ENCODE measurements at regions not wholly inside any gene's neighbourhood (a gene's known extent, or its start where the extent isn't known, plus 50 kb on each side); places are given as distances from the start of the nearest gene placed in this dataset.
"Not testable (repeated sequence)": the region's sequence is repeated elsewhere in the genome, so short reads cannot be mapped to it uniquely, and the experiment has no call there.

GRCh38 chr6:100295172-100295571 is 169.5 kb downstream of the SIM1 start:
- not testable (repeated sequence) for H2BK120ac ChIP-seq (ENCODE audit: low read depth, low read length); H3K4me1 ChIP-seq (ENCODE audit: control insufficient read depth in 2 of 2, insufficient read depth in 1 of 2, low read depth in 1 of 2, low read length in 2 of 2); DNase-seq (ENCODE audit: low spot score); H2AFZ ChIP-seq (ENCODE audit: low read length); H4K8ac ChIP-seq (ENCODE audit: low read depth, low read length); H3K4me3 ChIP-seq (ENCODE audit: low read length in 2 of 2); H3K9ac ChIP-seq (ENCODE audit: low read depth, low read length, poor library complexity); H2BK12ac ChIP-seq (ENCODE audit: low read length); H3K18ac ChIP-seq (ENCODE audit: low read length); H4K91ac ChIP-seq (ENCODE audit: low read depth, low read length, poor library complexity); H3K9me3 ChIP-seq (replicated peaks in 1 of 2; ENCODE audit: control insufficient read depth in 2 of 2, insufficient read depth in 1 of 2, low read depth in 1 of 2, low read length in 2 of 2); H3K23ac ChIP-seq (ENCODE audit: low read depth, low read length, poor library complexity); H3K14ac ChIP-seq (ENCODE audit: low read length); H3K27me3 ChIP-seq (ENCODE audit: control insufficient read depth in 3 of 3, insufficient read depth in 3 of 3, low read depth in 1 of 3, low read length in 3 of 3); H2BK15ac ChIP-seq (ENCODE audit: low read length); H3K36me3 ChIP-seq (replicated peaks in 1 of 2; ENCODE audit: control insufficient read depth in 2 of 2, insufficient read depth in 2 of 2, low read length in 2 of 2); H2BK5ac ChIP-seq (ENCODE audit: low read length); H2AK5ac ChIP-seq (ENCODE audit: low read depth, low read length); H3K4ac ChIP-seq (ENCODE audit: low read length); H3K79me1 ChIP-seq (ENCODE audit: low read depth, low read length); H3K27ac ChIP-seq (replicated peaks; ENCODE audit: low read length); H3K4me2 ChIP-seq (ENCODE audit: insufficient read depth, low read length, poor library complexity, severe bottlenecking)
- no CpG with 5 or more reads among the region's 4 CpGs for WGBS, 2 donors (ENCODE audit: extremely low coverage in 2 of 2, insufficient read length in 2 of 2, insufficient replicate concordance in 1 of 2)

- Histone ChIP-seq H3K27ac (replicated peaks; ENCODE audit: low read length) (no peak overlapping the region), H2BK15ac (ENCODE audit: low read length) (no peak overlapping the region), H2BK5ac (ENCODE audit: low read length) (no peak overlapping the region), H4K8ac (ENCODE audit: low read depth, low read length) (no peak overlapping the region), H3K9me3 (replicated peaks in 1 of 2; ENCODE audit: control insufficient read depth in 2 of 2, insufficient read depth in 1 of 2, low read depth in 1 of 2, low read length in 2 of 2) (no peaks in the 10 kb centered on the region), H3K18ac (ENCODE audit: low read length) (no peak overlapping the region), H4K91ac (ENCODE audit: low read depth, low read length, poor library complexity) (no peak overlapping the region), H3K4me3 (ENCODE audit: low read length in 2 of 2) (no peak overlapping the region), H3K23ac (ENCODE audit: low read depth, low read length, poor library complexity) (no peak overlapping the region), H2AK5ac (ENCODE audit: low read depth, low read length) (no peak overlapping the region), H3K79me1 (ENCODE audit: low read depth, low read length) (no peaks in the 10 kb centered on the region), H3K27me3 (ENCODE audit: control insufficient read depth in 3 of 3, insufficient read depth in 3 of 3, low read depth in 1 of 3, low read length in 3 of 3) (peaks cover 0 to 8% (median 0%) of the 10 kb centered on the region in 3 experiments), H3K14ac (ENCODE audit: low read length) (no peak overlapping the region), H3K4me1 (ENCODE audit: control insufficient read depth in 2 of 2, insufficient read depth in 1 of 2, low read depth in 1 of 2, low read length in 2 of 2) (peaks cover 0 to 2% of the 10 kb centered on the region in 2 donors), H3K4me2 (ENCODE audit: insufficient read depth, low read length, poor library complexity, severe bottlenecking) (no peak overlapping the region), H3K36me3 (replicated peaks in 1 of 2; ENCODE audit: control insufficient read depth in 2 of 2, insufficient read depth in 2 of 2, low read length in 2 of 2) (no peaks in the 10 kb centered on the region), H2BK120ac (ENCODE audit: low read depth, low read length) (no peak overlapping the region), H3K4ac (ENCODE audit: low read length) (no peak overlapping the region), H3K9ac (ENCODE audit: low read depth, low read length, poor library complexity) (no peak overlapping the region), H2AFZ (ENCODE audit: low read length) (no peak overlapping the region), H2BK12ac (ENCODE audit: low read length) (no peak overlapping the region)
- DNase-seq (ENCODE audit: low spot score): no peak
- no CpG with 5 or more reads among the region's 2 CpGs for WGBS, 2 donors (ENCODE audit: extremely low coverage in 2 of 2, insufficient read length in 2 of 2, insufficient replicate concordance in 1 of 2)
These were observed 175.4 kb downstream of the SIM1 start for GRCh38 chr6:100289285-100289684.

GRCh38 chr6:100288311-100288710 is 176.4 kb downstream of the SIM1 start:
- no peak for DNase-seq (ENCODE audit: low spot score)
- Histone ChIP-seq H3K36me3 (replicated peaks in 1 of 2; ENCODE audit: control insufficient read depth in 2 of 2, insufficient read depth in 2 of 2, low read length in 2 of 2) (no peaks in the 10 kb centered on the region), H3K4me3 (ENCODE audit: low read length in 2 of 2) (no peak overlapping the region), H2BK15ac (ENCODE audit: low read length) (no peak overlapping the region), H2BK12ac (ENCODE audit: low read length) (no peak overlapping the region), H3K4me1 (ENCODE audit: control insufficient read depth in 2 of 2, insufficient read depth in 1 of 2, low read depth in 1 of 2, low read length in 2 of 2) (peaks cover 0 to 4% of the 10 kb centered on the region in 2 donors), H4K91ac (ENCODE audit: low read depth, low read length, poor library complexity) (no peak overlapping the region), H3K9ac (ENCODE audit: low read depth, low read length, poor library complexity) (no peak overlapping the region), H3K18ac (ENCODE audit: low read length) (no peak overlapping the region), H3K23ac (ENCODE audit: low read depth, low read length, poor library complexity) (no peak overlapping the region), H3K14ac (ENCODE audit: low read length) (no peak overlapping the region), H3K79me1 (ENCODE audit: low read depth, low read length) (no peaks in the 10 kb centered on the region), H3K9me3 (replicated peaks in 1 of 2; ENCODE audit: control insufficient read depth in 2 of 2, insufficient read depth in 1 of 2, low read depth in 1 of 2, low read length in 2 of 2) (no peaks in the 10 kb centered on the region), H3K27ac (replicated peaks; ENCODE audit: low read length) (no peak overlapping the region), H2AFZ (ENCODE audit: low read length) (no peak overlapping the region), H3K27me3 (ENCODE audit: control insufficient read depth in 3 of 3, insufficient read depth in 3 of 3, low read depth in 1 of 3, low read length in 3 of 3) (peaks cover 0 to 15% (median 0%) of the 10 kb centered on the region in 3 experiments), H2BK120ac (ENCODE audit: low read depth, low read length) (no peak overlapping the region), H4K8ac (ENCODE audit: low read depth, low read length) (no peak overlapping the region), H2BK5ac (ENCODE audit: low read length) (no peak overlapping the region), H3K4ac (ENCODE audit: low read length) (no peak overlapping the region), H3K4me2 (ENCODE audit: insufficient read depth, low read length, poor library complexity, severe bottlenecking) (no peak overlapping the region), H2AK5ac (ENCODE audit: low read depth, low read length) (no peak overlapping the region)
- WGBS, 2 donors (ENCODE audit: extremely low coverage in 2 of 2, insufficient read length in 2 of 2, insufficient replicate concordance in 1 of 2): no CpG with 5 or more reads among the region's 4 CpGs

- no peak overlapping the region for H4K91ac ChIP-seq (ENCODE audit: low read depth, low read length, poor library complexity)
- H3K4ac ChIP-seq (ENCODE audit: low read length): no peak overlapping the region
- H3K4me3 ChIP-seq (ENCODE audit: low read length in 2 of 2): no peak overlapping the region
- no peak overlapping the region for H3K23ac ChIP-seq (ENCODE audit: low read depth, low read length, poor library complexity)
- H2AK5ac ChIP-seq (ENCODE audit: low read depth, low read length): no peak overlapping the region
- no peak overlapping the region for H3K27ac ChIP-seq (replicated peaks; ENCODE audit: low read length)
- H3K27me3 ChIP-seq (ENCODE audit: control insufficient read depth in 3 of 3, insufficient read depth in 3 of 3, low read depth in 1 of 3, low read length in 3 of 3): peaks cover 0 to 51% (median 0%) of the 10 kb centered on the region in 3 experiments
- H3K14ac ChIP-seq (ENCODE audit: low read length): no peak overlapping the region
- peaks cover 5 to 9% of the 10 kb centered on the region in 2 donors for H3K4me1 ChIP-seq (ENCODE audit: control insufficient read depth in 2 of 2, insufficient read depth in 1 of 2, low read depth in 1 of 2, low read length in 2 of 2)
- H2BK15ac ChIP-seq (ENCODE audit: low read length): no peak overlapping the region
- H3K4me2 ChIP-seq (ENCODE audit: insufficient read depth, low read length, poor library complexity, severe bottlenecking): no peak overlapping the region
- H3K9ac ChIP-seq (ENCODE audit: low read depth, low read length, poor library complexity): no peak overlapping the region
- no peak overlapping the region for H3K18ac ChIP-seq (ENCODE audit: low read length)
- H2BK12ac ChIP-seq (ENCODE audit: low read length): no peak overlapping the region
- no peak overlapping the region for H2BK5ac ChIP-seq (ENCODE audit: low read length)
- no peak for DNase-seq (ENCODE audit: low spot score)
- no peak overlapping the region for H2BK120ac ChIP-seq (ENCODE audit: low read depth, low read length)
- H2AFZ ChIP-seq (ENCODE audit: low read length): no peak overlapping the region
- no peaks in the 10 kb centered on the region for H3K36me3 ChIP-seq (replicated peaks in 1 of 2; ENCODE audit: control insufficient read depth in 2 of 2, insufficient read depth in 2 of 2, low read length in 2 of 2)
- no peaks in the 10 kb centered on the region for H3K79me1 ChIP-seq (ENCODE audit: low read depth, low read length)
- H3K9me3 ChIP-seq (replicated peaks in 1 of 2; ENCODE audit: control insufficient read depth in 2 of 2, insufficient read depth in 1 of 2, low read depth in 1 of 2, low read length in 2 of 2): no peaks in the 10 kb centered on the region
- no peak overlapping the region for H4K8ac ChIP-seq (ENCODE audit: low read depth, low read length)
These were observed 181.4 kb downstream of the SIM1 start for GRCh38 chr6:100283285-100283684.

Measured in neuronal stem cell (in vitro differentiated cells).